Activated CD4-positive, alpha-beta T cell treated with anti-CD3 and anti-CD28 coated beads for 36 hours (primary cell): ENCODE measurements at regions not wholly inside any gene's neighbourhood (a gene's known extent, or its start where the extent isn't known, plus 50 kb on each side); places are given as distances from the start of the nearest gene placed in this dataset.

ENCODE experiments used
- ATAC-seq: fragments of 200-7000 bp; cut with Tn5 transposase; one replicate; pipeline ENCODE4 v1.10.0; 2021; ENCODE audit warnings: mild to moderate bottlenecking, moderate library complexity
- CTCF ChIA-PET: fragments of 350-600 bp; sonication (Branson Sonifier 250); formaldehyde crosslinking; loops from one replicate; lab custom pipeline; 2021; ENCODE audit warnings: antibody characterized with exemption; lab: Charles Lee
- POLR2A ChIA-PET: fragments of 350-600 bp; sonication (Branson Sonifier 250); formaldehyde crosslinking; loops from one replicate; lab custom pipeline; 2021; ENCODE audit warnings: antibody characterized with exemption, inconsistent platforms; lab: Charles Lee
- DNase-seq: peaks from one replicate; pipeline ENCODE4 v3.0.0-alpha.2; 2020
- H3K27ac Mint-ChIP-seq: one replicate; pipeline ENCODE4 v1.8.0; 2021; ENCODE audit warnings: mixed read lengths
- H3K27me3 Mint-ChIP-seq: one replicate; pipeline ENCODE4 v1.8.0; 2021; ENCODE audit warnings: mixed read lengths
- H3K36me3 Mint-ChIP-seq: one replicate; pipeline ENCODE4 v1.8.0; 2021; ENCODE audit warnings: low read depth, mixed read lengths
- H3K4me1 Mint-ChIP-seq: one replicate; pipeline ENCODE4 v1.8.0; 2021; ENCODE audit warnings: mixed read lengths
- H3K4me3 Mint-ChIP-seq: one replicate; pipeline ENCODE4 v1.8.0; 2021; ENCODE audit warnings: mild to moderate bottlenecking, moderate library complexity, mixed read lengths
- H3K9me3 Mint-ChIP-seq: one replicate; pipeline ENCODE4 v1.8.0; 2021; ENCODE audit warnings: low read depth, mixed read lengths
- intact Hi-C, 2 experiments: fragments of 100-400 bp; cut with DNase I in 1 of 2; cut with micrococcal nuclease in 1 of 2; formaldehyde crosslinking; loops; one replicate each; pipeline versions ENCODE4 v1.14.2 to v1.15.1; 2022 to 2024; cut with DNase I, micrococcal nuclease

- no peak overlapping the region for H3K4me3 Mint-ChIP-seq
- intact Hi-C loops: no loop called here
- H3K27ac Mint-ChIP-seq: no peak overlapping the region
- peaks cover 2% of the 10 kb centered on the region for H3K27me3 Mint-ChIP-seq
- no peaks in the 10 kb centered on the region for H3K9me3 Mint-ChIP-seq
- no peaks in the 10 kb centered on the region for H3K36me3 Mint-ChIP-seq
- ATAC-seq: no peak
- CTCF ChIA-PET: interaction anchor here (1.1 kb wide), 1 partner anchor 13 kb away, joined by 3 read pairs; no protein-coding TSS in a partner anchor
- no peaks in the 10 kb centered on the region for H3K4me1 Mint-ChIP-seq
- DNase-seq: no peak
- POLR2A ChIA-PET: no interaction called here
Measured at GRCh38 chr5:118778941-118779340, 209.4 kb downstream of the DTWD2 start.

- Mint-ChIP-seq H3K4me3 (no peak overlapping the region), H3K9me3 (no peaks in the 10 kb centered on the region), H3K27ac (no peak overlapping the region), H3K36me3 (no peaks in the 10 kb centered on the region), H3K4me1 (no peaks in the 10 kb centered on the region), H3K27me3 (peaks cover 2% of the 10 kb centered on the region)
- ATAC-seq (no peak), DNase-seq (no peak)
- CTCF ChIA-PET: no interaction called here
- intact Hi-C loops: no loop called here
- POLR2A ChIA-PET: interaction anchor here (0.6 kb wide), 1 partner anchor 143 kb away, joined by 3 read pairs; no protein-coding TSS in a partner anchor
Measured at GRCh38 chr5:118777189-118777736, 211.1 kb downstream of the DTWD2 start.

- intact Hi-C loops: no loop called here
- Mint-ChIP-seq H3K4me3 (no peak overlapping the region), H3K27me3 (peaks cover 2% of the 10 kb centered on the region), H3K4me1 (no peaks in the 10 kb centered on the region), H3K27ac (no peak overlapping the region), H3K9me3 (no peaks in the 10 kb centered on the region), H3K36me3 (no peaks in the 10 kb centered on the region)
- ChIA-PET POLR2A (no interaction called here), CTCF (no interaction called here)
- ATAC-seq (no peak), DNase-seq (no peak)
Measured at GRCh38 chr5:118776755-118777154, 211.6 kb downstream of the DTWD2 start.

GRCh38 chr5:118775790-118776499 is 212.4 kb downstream of the DTWD2 start:
- Mint-ChIP-seq H3K4me1 (no peaks in the 10 kb centered on the region), H3K9me3 (no peaks in the 10 kb centered on the region), H3K27me3 (peaks cover 4% of the 10 kb centered on the region), H3K4me3 (no peak overlapping the region), H3K36me3 (no peaks in the 10 kb centered on the region), H3K27ac (no peak overlapping the region)
- DNase-seq: no peak
- ChIA-PET CTCF (no interaction called here), POLR2A (no interaction called here)
- intact Hi-C loops: no loop called here
- no peak for ATAC-seq

GRCh38 chr5:118768607-118769175 is 219.7 kb downstream of the DTWD2 start:
- no peak overlapping the region for H3K27ac Mint-ChIP-seq
- intact Hi-C loops: loop anchor here in 1 of 2 experiments (5.0 kb wide), 1 partner anchor 801 kb away; no protein-coding TSS in a partner anchor
- H3K9me3 Mint-ChIP-seq: peaks cover 2% of the 10 kb centered on the region
- ChIA-PET POLR2A (no interaction called here), CTCF (no interaction called here)
- no peaks in the 10 kb centered on the region for H3K4me1 Mint-ChIP-seq
- ATAC-seq (no peak), DNase-seq (no peak)
- peaks cover 3% of the 10 kb centered on the region for H3K27me3 Mint-ChIP-seq
- no peak overlapping the region for H3K4me3 Mint-ChIP-seq
- H3K36me3 Mint-ChIP-seq: no peaks in the 10 kb centered on the region

GRCh38 chr5:118762291-118762690 is 226.1 kb downstream of the DTWD2 start:
- DNase-seq (no peak), ATAC-seq (no peak)
- Mint-ChIP-seq H3K9me3 (peaks cover 2% of the 10 kb centered on the region), H3K27ac (no peak overlapping the region), H3K4me1 (no peaks in the 10 kb centered on the region), H3K4me3 (no peak overlapping the region), H3K36me3 (no peaks in the 10 kb centered on the region), H3K27me3 (no peaks in the 10 kb centered on the region)
- intact Hi-C loops: no loop called here
- POLR2A ChIA-PET: no interaction called here
- CTCF ChIA-PET: interaction anchor here (0.6 kb wide), 1 partner anchor 184 kb away, joined by 3 read pairs; no protein-coding TSS in a partner anchor

- ChIA-PET CTCF (no interaction called here), POLR2A (no interaction called here)
- ATAC-seq: no peak
- no peaks in the 10 kb centered on the region for H3K36me3 Mint-ChIP-seq
- H3K27ac Mint-ChIP-seq: no peak overlapping the region
- H3K27me3 Mint-ChIP-seq: no peaks in the 10 kb centered on the region
- H3K4me1 Mint-ChIP-seq: no peaks in the 10 kb centered on the region
- no peak for DNase-seq
- intact Hi-C loops: no loop called here
- H3K9me3 Mint-ChIP-seq: peaks cover 2% of the 10 kb centered on the region
- no peak overlapping the region for H3K4me3 Mint-ChIP-seq
Measured at GRCh38 chr5:118761814-118762213, 226.5 kb downstream of the DTWD2 start.

- no peak for ATAC-seq
- intact Hi-C loops: no loop called here
- ChIA-PET CTCF (interaction anchor here (2.8 kb wide), 1 partner anchor 39 kb away, joined by 12 read pairs; no protein-coding TSS in a partner anchor), POLR2A (no interaction called here)
- Mint-ChIP-seq H3K9me3 (no peaks in the 10 kb centered on the region), H3K27ac (no peak overlapping the region), H3K27me3 (no peaks in the 10 kb centered on the region), H3K4me1 (no peaks in the 10 kb centered on the region), H3K36me3 (no peaks in the 10 kb centered on the region), H3K4me3 (no peak overlapping the region)
- no peak for DNase-seq
Measured at GRCh38 chr5:118752969-118753368, 235.4 kb downstream of the DTWD2 start.

GRCh38 chr5:118736396-118736795 is 252.0 kb downstream of the DTWD2 start:
- intact Hi-C loops: no loop called here
- ChIA-PET POLR2A (no interaction called here), CTCF (no interaction called here)
- no peak overlapping the region for H3K27ac Mint-ChIP-seq
- no peaks in the 10 kb centered on the region for H3K27me3 Mint-ChIP-seq
- H3K36me3 Mint-ChIP-seq: no peaks in the 10 kb centered on the region
- peaks cover 6% of the 10 kb centered on the region for H3K9me3 Mint-ChIP-seq
- ATAC-seq: no peak
- DNase-seq: no peak
- no peaks in the 10 kb centered on the region for H3K4me1 Mint-ChIP-seq
- no peak overlapping the region for H3K4me3 Mint-ChIP-seq

- H3K36me3 Mint-ChIP-seq: no peaks in the 10 kb centered on the region
- CTCF ChIA-PET: interaction anchor here (0.6 kb wide), 1 partner anchor 355 kb away, joined by 3 read pairs; no protein-coding TSS in a partner anchor
- H3K27me3 Mint-ChIP-seq: no peaks in the 10 kb centered on the region
- peaks cover 6% of the 10 kb centered on the region for H3K9me3 Mint-ChIP-seq
- no peak for DNase-seq
- no peak overlapping the region for H3K4me3 Mint-ChIP-seq
- POLR2A ChIA-PET: no interaction called here
- no peaks in the 10 kb centered on the region for H3K4me1 Mint-ChIP-seq
- intact Hi-C loops: no loop called here
- no peak for ATAC-seq
- no peak overlapping the region for H3K27ac Mint-ChIP-seq
Measured at GRCh38 chr5:118733394-118733793, 255.0 kb downstream of the DTWD2 start.

- Mint-ChIP-seq H3K4me3 (no peak overlapping the region), H3K27me3 (no peaks in the 10 kb centered on the region), H3K4me1 (no peaks in the 10 kb centered on the region), H3K36me3 (no peaks in the 10 kb centered on the region), H3K9me3 (peaks cover 1% of the 10 kb centered on the region), H3K27ac (no peak overlapping the region)
- DNase-seq (no peak), ATAC-seq (no peak)
- POLR2A ChIA-PET: no interaction called here
- intact Hi-C loops: no loop called here
- CTCF ChIA-PET: no interaction called here
Measured at GRCh38 chr5:118728191-118728590, 260.2 kb downstream of the DTWD2 start.

GRCh38 chr5:118726891-118727290 is 261.5 kb downstream of the DTWD2 start:
- DNase-seq (no peak), ATAC-seq (no peak)
- H3K36me3 Mint-ChIP-seq: no peaks in the 10 kb centered on the region
- H3K9me3 Mint-ChIP-seq: no peaks in the 10 kb centered on the region
- no peak overlapping the region for H3K27ac Mint-ChIP-seq
- CTCF ChIA-PET: no interaction called here
- no peaks in the 10 kb centered on the region for H3K27me3 Mint-ChIP-seq
- H3K4me1 Mint-ChIP-seq: no peaks in the 10 kb centered on the region
- no peak overlapping the region for H3K4me3 Mint-ChIP-seq
- intact Hi-C loops: no loop called here
- POLR2A ChIA-PET: no interaction called here
